ENCODE measurements at regions not wholly inside any gene's neighbourhood (a gene's known extent, or its start where the extent isn't known, plus 50 kb on each side); places are given as distances from the start of the nearest gene placed in this dataset.
"Not testable (repeated sequence)": the region's sequence is repeated elsewhere in the genome, so short reads cannot be mapped to it uniquely, and the experiment has no call there.

- TF ChIP-seq KAT8 (CRISPR knock-in tag; IDR thresholded peaks at IDR 0.05) (no peak), PHF20 (CRISPR knock-in tag; IDR thresholded peaks at IDR 0.05) (no peak), GTF2F1 (IDR thresholded peaks at IDR 0.05; ENCODE audit: low read length) (no peak)
These were observed 250.7 kb upstream of the ZFP42 start (continued) for GRCh38 chr4:187744911-187745310.

- H3K9me3 ChIP-seq (ENCODE audit: low read length): peaks cover 50% of the 10 kb centered on the region
- intact Hi-C loops (cut with micrococcal nuclease; ENCODE audit: unreplicated experiment); H3K4me1 ChIP-seq (ENCODE audit: insufficient read depth, low read length); H3K27ac ChIP-seq (ENCODE audit: extremely low read length, insufficient read depth, low read length); H3K9ac ChIP-seq (ENCODE audit: insufficient read depth, low read depth, low read length); ATAC-seq; POLR2A ChIA-PET; H3K4me3 ChIP-seq (replicated peaks in 1 of 3; ENCODE audit: insufficient read depth in 1 of 3, low read depth in 2 of 3, low read length in 3 of 3); BruUV-seq (replicated peaks); DNase-seq (ENCODE audit: low spot score); H3K4me2 ChIP-seq (ENCODE audit: low read depth, low read length); H4K20me1 ChIP-seq (ENCODE audit: insufficient read depth, low read length); H3K36me3 ChIP-seq (replicated peaks in 1 of 2; ENCODE audit: control insufficient read depth in 1 of 2, insufficient read depth in 2 of 2, low read length in 2 of 2); FAIRE-seq; H3K27me3 ChIP-seq (ENCODE audit: control insufficient read depth in 1 of 2, insufficient read depth in 2 of 2, low read length in 2 of 2); H2AFZ ChIP-seq (ENCODE audit: low read length); CTCF ChIA-PET (ENCODE audit: low intra/inter-chr PET ratio, low total read pairs); in situ Hi-C loops (cut with HindIII; ENCODE audit: extremely low pct_ligation_motif_present, low pct_unique_long_range_greater_than_20kb); H3K79me2 ChIP-seq (ENCODE audit: insufficient read depth, low read length): not testable (repeated sequence)
- no CpG with 5 or more reads among the region's 1 CpG for WGBS (ENCODE audit: low lambda C conversion rate)
These were observed 244.9 kb upstream of the ZFP42 start for GRCh38 chr4:187750652-187751051.

DNA sequence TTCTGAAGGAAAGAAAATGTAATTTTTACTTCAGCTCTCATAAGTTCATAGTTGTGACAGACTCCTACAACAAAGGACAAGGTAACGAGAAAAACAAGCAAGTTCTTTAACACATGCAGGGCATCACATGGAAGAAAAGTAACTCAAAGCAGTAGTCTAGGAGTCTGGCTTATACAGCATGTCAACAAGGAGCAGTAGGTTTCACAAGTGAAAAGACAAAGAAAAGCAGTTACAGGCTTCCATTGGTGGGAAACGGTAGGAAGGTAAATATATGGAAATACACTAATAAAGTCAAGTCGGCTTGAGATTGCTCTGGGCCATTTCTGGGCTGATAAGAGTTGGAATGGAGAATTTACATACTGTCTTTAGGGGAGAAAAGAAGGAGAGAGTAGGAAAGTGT lies 228.4 kb upstream of the ZFP42 start:
- no peak overlapping the region for H3K27ac ChIP-seq (ENCODE audit: extremely low read length, insufficient read depth, low read length)
- no peaks in the 10 kb centered on the region for H4K20me1 ChIP-seq (ENCODE audit: insufficient read depth, low read length)
- H2AFZ ChIP-seq (ENCODE audit: low read length): no peak overlapping the region
- intact Hi-C loops (cut with micrococcal nuclease; ENCODE audit: unreplicated experiment) (no loop called here), in situ Hi-C loops (cut with HindIII; ENCODE audit: extremely low pct_ligation_motif_present, low pct_unique_long_range_greater_than_20kb) (no loop called here)
- ATAC-seq (no peak), DNase-seq (ENCODE audit: low spot score) (no peak), FAIRE-seq (no peak)
- H3K27me3 ChIP-seq (ENCODE audit: control insufficient read depth in 1 of 2, insufficient read depth in 2 of 2, low read length in 2 of 2): no peaks in the 10 kb centered on the region
- no peaks in the 10 kb centered on the region for H3K4me1 ChIP-seq (ENCODE audit: insufficient read depth, low read length)
- WGBS (ENCODE audit: low lambda C conversion rate): 1% methylated on average over 3 of the region's 3 CpGs
- no peak overlapping the region for H3K9ac ChIP-seq (ENCODE audit: insufficient read depth, low read depth, low read length)
- no peaks in the 10 kb centered on the region for H3K79me2 ChIP-seq (ENCODE audit: insufficient read depth, low read length)
- H3K4me3 ChIP-seq (replicated peaks in 1 of 3; ENCODE audit: insufficient read depth in 1 of 3, low read depth in 2 of 3, low read length in 3 of 3): no peak overlapping the region
- no TSS peak for BruUV-seq (replicated peaks)
- no peak overlapping the region for H3K4me2 ChIP-seq (ENCODE audit: low read depth, low read length)
- ChIA-PET CTCF (ENCODE audit: low intra/inter-chr PET ratio, low total read pairs) (no interaction called here), POLR2A (no interaction called here)
- no peaks in the 10 kb centered on the region; the same call in 1 of the 2 replicates for H3K9me3 ChIP-seq (ENCODE audit: low read length)
- no peaks in the 10 kb centered on the region for H3K36me3 ChIP-seq (replicated peaks in 1 of 2; ENCODE audit: control insufficient read depth in 1 of 2, insufficient read depth in 2 of 2, low read length in 2 of 2)
- TF ChIP-seq IKZF4 (CRISPR knock-in tag; IDR thresholded peaks at IDR 0.05; ENCODE audit: borderline replicate concordance, low read depth, not compliant biosample characterization) (no peak), PTBP1 (IDR thresholded peaks at IDR 0.05; ENCODE audit: low read depth, low read length, poor library complexity, severe bottlenecking) (no peak), ZNF296 (CRISPR knock-in tag; conservative IDR thresholded peaks at IDR 0.05) (no peak), ZNF256 (CRISPR knock-in tag; conservative IDR thresholded peaks at IDR 0.05) (no peak), KLF9 (CRISPR knock-in tag; IDR thresholded peaks at IDR 0.05; ENCODE audit: low read depth) (no peak), NBN (conservative IDR thresholded peaks at IDR 0.05) (no peak), U2AF1 (optimal IDR thresholded peaks at IDR 0.05; ENCODE audit: low read depth, low read length) (no peak)
- TF ChIP-seq, protein P1, sequence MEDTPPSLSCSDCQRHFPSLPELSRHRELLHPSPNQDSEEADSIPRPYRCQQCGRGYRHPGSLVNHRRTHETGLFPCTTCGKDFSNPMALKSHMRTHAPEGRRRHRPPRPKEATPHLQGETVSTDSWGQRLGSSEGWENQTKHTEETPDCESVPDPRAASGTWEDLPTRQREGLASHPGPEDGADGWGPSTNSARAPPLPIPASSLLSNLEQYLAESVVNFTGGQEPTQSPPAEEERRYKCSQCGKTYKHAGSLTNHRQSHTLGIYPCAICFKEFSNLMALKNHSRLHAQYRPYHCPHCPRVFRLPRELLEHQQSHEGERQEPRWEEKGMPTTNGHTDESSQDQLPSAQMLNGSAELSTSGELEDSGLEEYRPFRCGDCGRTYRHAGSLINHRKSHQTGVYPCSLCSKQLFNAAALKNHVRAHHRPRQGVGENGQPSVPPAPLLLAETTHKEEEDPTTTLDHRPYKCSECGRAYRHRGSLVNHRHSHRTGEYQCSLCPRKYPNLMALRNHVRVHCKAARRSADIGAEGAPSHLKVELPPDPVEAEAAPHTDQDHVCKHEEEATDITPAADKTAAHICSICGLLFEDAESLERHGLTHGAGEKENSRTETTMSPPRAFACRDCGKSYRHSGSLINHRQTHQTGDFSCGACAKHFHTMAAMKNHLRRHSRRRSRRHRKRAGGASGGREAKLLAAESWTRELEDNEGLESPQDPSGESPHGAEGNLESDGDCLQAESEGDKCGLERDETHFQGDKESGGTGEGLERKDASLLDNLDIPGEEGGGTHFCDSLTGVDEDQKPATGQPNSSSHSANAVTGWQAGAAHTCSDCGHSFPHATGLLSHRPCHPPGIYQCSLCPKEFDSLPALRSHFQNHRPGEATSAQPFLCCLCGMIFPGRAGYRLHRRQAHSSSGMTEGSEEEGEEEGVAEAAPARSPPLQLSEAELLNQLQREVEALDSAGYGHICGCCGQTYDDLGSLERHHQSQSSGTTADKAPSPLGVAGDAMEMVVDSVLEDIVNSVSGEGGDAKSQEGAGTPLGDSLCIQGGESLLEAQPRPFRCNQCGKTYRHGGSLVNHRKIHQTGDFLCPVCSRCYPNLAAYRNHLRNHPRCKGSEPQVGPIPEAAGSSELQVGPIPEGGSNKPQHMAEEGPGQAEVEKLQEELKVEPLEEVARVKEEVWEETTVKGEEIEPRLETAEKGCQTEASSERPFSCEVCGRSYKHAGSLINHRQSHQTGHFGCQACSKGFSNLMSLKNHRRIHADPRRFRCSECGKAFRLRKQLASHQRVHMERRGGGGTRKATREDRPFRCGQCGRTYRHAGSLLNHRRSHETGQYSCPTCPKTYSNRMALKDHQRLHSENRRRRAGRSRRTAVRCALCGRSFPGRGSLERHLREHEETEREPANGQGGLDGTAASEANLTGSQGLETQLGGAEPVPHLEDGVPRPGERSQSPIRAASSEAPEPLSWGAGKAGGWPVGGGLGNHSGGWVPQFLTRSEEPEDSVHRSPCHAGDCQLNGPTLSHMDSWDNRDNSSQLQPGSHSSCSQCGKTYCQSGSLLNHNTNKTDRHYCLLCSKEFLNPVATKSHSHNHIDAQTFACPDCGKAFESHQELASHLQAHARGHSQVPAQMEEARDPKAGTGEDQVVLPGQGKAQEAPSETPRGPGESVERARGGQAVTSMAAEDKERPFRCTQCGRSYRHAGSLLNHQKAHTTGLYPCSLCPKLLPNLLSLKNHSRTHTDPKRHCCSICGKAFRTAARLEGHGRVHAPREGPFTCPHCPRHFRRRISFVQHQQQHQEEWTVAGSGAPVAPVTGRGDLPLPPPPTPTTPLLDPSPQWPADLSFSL (CRISPR knock-in tag; IDR thresholded peaks at IDR 0.05): no peak
